ENCODE measurements at regions not wholly inside any gene's neighbourhood (a gene's known extent, or its start where the extent isn't known, plus 50 kb on each side); places are given as distances from the start of the nearest gene placed in this dataset.

DNA sequence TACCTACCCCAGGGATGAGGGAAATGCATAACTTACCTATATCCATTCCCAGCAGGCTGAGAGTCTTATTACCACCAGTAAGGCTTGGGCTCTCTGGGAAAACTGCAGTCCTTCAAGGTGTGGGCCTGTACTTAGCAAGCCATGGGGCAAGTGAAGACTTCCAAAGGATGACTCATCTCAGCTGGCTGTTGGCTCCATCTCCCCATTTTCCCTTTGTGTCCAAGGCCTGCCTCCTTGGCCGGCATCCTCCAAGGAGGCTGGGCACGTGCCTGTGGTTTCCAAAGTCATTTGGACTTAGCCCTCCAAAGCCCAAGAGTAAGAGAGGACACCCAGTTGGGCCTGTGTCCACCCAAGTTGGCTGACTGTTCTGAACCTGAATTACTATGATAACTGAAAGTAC is 89.8 kb downstream of the TMEM100 start:
- WGBS, 2 donors, result 88 to 92% methylated on average over 2 of the region's 2 CpGs
- H3K36me3 ChIP-seq (ENCODE audit: low read depth, missing control alignments), result no peaks in the 10 kb centered on the region
- TF ChIP-seq, protein P1, sequence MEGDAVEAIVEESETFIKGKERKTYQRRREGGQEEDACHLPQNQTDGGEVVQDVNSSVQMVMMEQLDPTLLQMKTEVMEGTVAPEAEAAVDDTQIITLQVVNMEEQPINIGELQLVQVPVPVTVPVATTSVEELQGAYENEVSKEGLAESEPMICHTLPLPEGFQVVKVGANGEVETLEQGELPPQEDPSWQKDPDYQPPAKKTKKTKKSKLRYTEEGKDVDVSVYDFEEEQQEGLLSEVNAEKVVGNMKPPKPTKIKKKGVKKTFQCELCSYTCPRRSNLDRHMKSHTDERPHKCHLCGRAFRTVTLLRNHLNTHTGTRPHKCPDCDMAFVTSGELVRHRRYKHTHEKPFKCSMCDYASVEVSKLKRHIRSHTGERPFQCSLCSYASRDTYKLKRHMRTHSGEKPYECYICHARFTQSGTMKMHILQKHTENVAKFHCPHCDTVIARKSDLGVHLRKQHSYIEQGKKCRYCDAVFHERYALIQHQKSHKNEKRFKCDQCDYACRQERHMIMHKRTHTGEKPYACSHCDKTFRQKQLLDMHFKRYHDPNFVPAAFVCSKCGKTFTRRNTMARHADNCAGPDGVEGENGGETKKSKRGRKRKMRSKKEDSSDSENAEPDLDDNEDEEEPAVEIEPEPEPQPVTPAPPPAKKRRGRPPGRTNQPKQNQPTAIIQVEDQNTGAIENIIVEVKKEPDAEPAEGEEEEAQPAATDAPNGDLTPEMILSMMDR (IDR thresholded peaks at IDR 0.05), result no peak
- TF ChIP-seq POLR2A (IDR thresholded peaks at IDR 0.05), result no peak
- DNase-seq, result no peak
- H3K27ac ChIP-seq, result no peak overlapping the region
- no peaks in the 10 kb centered on the region for H3K27me3 ChIP-seq
- no peaks in the 10 kb centered on the region for H3K9me3 ChIP-seq
- H3K4me1 ChIP-seq, result no peaks in the 10 kb centered on the region
- intact Hi-C loops (cut with DNase I; ENCODE audit: low total_unique reads), result no loop called here
- no peak overlapping the region for H3K4me3 ChIP-seq

- Histone ChIP-seq H3K27me3 (no peaks in the 10 kb centered on the region), H3K36me3 (ENCODE audit: low read depth, missing control alignments) (no peaks in the 10 kb centered on the region), H3K9me3 (no peaks in the 10 kb centered on the region), H3K4me3 (no peak overlapping the region), H3K27ac (no peak overlapping the region), H3K4me1 (no peaks in the 10 kb centered on the region)
- TF ChIP-seq, protein P1 (IDR thresholded peaks at IDR 0.05), result no peak
- no peak for TF ChIP-seq POLR2A (IDR thresholded peaks at IDR 0.05)
- 79 to 85% methylated on average over 2 of the region's 2 CpGs for WGBS, 2 donors
- DNase-seq, result no peak
- intact Hi-C loops (cut with DNase I; ENCODE audit: low total_unique reads), result no loop called here
These were observed 90.4 kb downstream of the TMEM100 start for GRCh38 chr17:55632236-55632635.

- H3K4me1 ChIP-seq, result no peaks in the 10 kb centered on the region
- H3K27me3 ChIP-seq, result no peaks in the 10 kb centered on the region
- intact Hi-C loops (cut with DNase I; ENCODE audit: low total_unique reads), result no loop called here
- no peaks in the 10 kb centered on the region for H3K9me3 ChIP-seq
- no peak overlapping the region for H3K27ac ChIP-seq
- no peak for TF ChIP-seq POLR2A (IDR thresholded peaks at IDR 0.05)
- TF ChIP-seq, protein P1 (IDR thresholded peaks at IDR 0.05), result no peak
- no peak overlapping the region for H3K4me3 ChIP-seq
- WGBS, 2 donors, result 80 to 84% methylated on average over 7 of the region's 7 CpGs
- H3K36me3 ChIP-seq (ENCODE audit: low read depth, missing control alignments), result no peaks in the 10 kb centered on the region
- no peak for DNase-seq
These were observed 92.7 kb downstream of the TMEM100 start for GRCh38 chr17:55629995-55630394.

DNA sequence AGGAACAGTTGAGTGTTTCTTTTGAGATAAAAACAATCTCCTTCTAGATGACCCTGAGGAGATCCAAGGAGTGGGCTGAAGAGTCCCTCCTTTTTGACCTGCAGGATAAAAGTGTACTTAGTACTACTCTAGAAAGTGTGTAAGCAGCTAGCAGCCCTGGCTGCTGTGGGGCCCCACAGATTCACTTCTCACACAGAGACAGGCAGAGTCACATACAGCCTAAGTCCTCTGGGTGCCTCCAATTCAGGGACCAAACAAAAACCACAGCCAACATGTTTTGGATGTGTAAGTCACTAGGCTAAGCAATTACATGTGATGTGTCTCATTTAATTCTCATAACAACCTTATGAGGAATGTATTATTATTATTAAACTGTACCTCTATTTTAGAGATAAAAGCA is 97.1 kb downstream of the TMEM100 start:
- intact Hi-C loops (cut with DNase I; ENCODE audit: low total_unique reads), result no loop called here
- Histone ChIP-seq H3K27me3 (no peaks in the 10 kb centered on the region), H3K9me3 (no peaks in the 10 kb centered on the region), H3K4me1 (no peaks in the 10 kb centered on the region), H3K4me3 (no peak overlapping the region), H3K36me3 (ENCODE audit: low read depth, missing control alignments) (no peaks in the 10 kb centered on the region), H3K27ac (no peak overlapping the region)
- TF ChIP-seq POLR2A (IDR thresholded peaks at IDR 0.05), result no peak
- TF ChIP-seq, protein P1 (IDR thresholded peaks at IDR 0.05), result no peak
- no peak for DNase-seq

GRCh38 chr17:55624772-55625433 is 97.8 kb downstream of the TMEM100 start:
- DNase-seq, result no peak
- Histone ChIP-seq H3K9me3 (no peaks in the 10 kb centered on the region), H3K27ac (no peak overlapping the region), H3K36me3 (ENCODE audit: low read depth, missing control alignments) (no peaks in the 10 kb centered on the region), H3K4me1 (no peaks in the 10 kb centered on the region), H3K4me3 (no peak overlapping the region), H3K27me3 (no peaks in the 10 kb centered on the region)
- TF ChIP-seq, protein P1 (IDR thresholded peaks at IDR 0.05), result no peak
- no peak for TF ChIP-seq POLR2A (IDR thresholded peaks at IDR 0.05)
- intact Hi-C loops (cut with DNase I; ENCODE audit: low total_unique reads), result no loop called here
- WGBS, 2 donors, result 72 to 82% methylated on average over 3 of the region's 3 CpGs
